ENCODE measurements at regions not wholly inside any gene's neighbourhood (a gene's known extent, or its start where the extent isn't known, plus 50 kb on each side); places are given as distances from the start of the nearest gene placed in this dataset.

DNA sequence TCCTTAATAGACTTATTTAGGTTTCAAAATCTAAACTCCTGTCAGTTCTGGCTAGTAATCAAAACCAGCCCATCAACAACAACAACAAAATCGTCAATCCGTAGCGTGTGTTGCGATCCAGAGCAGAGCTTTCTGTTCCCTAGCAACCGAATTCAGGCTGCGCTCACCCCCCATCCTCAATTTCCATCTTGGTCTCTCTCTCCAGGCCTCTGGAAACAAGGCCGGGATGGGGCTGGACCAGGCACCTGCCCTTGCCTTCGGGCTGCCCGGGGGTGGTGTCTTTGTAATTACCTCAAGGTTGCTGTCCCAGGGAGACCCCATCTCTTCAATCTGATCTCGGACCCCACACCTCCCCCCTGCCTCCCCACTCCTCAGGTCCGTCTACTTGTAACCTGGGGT, 1341.5 kb downstream of the BRD1 start:
- no peak for TF ChIP-seq CTCF (IDR thresholded peaks at IDR 0.05)
- no peak for TF ChIP-seq ZFX (IDR thresholded peaks at IDR 0.05; ENCODE audit: borderline replicate concordance)
